ENCODE measurements at regions not wholly inside any gene's neighbourhood (a gene's known extent, or its start where the extent isn't known, plus 50 kb on each side); places are given as distances from the start of the nearest gene placed in this dataset.

DNA sequence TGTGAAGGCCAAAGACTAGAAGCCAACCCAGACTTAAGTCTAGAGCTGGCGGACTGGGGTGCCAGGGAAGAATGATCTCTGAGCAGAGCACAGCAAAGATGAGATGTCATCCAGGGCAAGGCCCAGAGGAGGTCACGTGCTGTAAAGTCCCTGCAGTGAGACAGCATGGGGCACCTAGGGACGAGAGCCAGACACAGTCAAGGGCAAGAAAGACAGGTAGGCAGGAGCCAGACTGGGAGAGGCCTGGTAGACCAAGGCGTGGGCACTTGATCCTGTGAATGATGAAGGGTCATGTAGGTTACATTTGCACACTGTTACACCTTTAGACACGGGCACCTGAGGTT, 379.7 kb upstream of the PROK2 start:
- Histone ChIP-seq H3K9me2 (ENCODE audit: insufficient read depth) (no peaks in the 10 kb centered on the region), H3K79me2 (ENCODE audit: low read depth) (no peaks in the 10 kb centered on the region), H3F3A (ENCODE audit: insufficient read depth, low read depth) (no peaks in the 10 kb centered on the region), H2AFZ (no peak overlapping the region), H3K4me1 (replicated peaks; ENCODE audit: insufficient read depth) (no peaks in the 10 kb centered on the region), H3K4me2 (no peak overlapping the region), H4K20me1 (ENCODE audit: insufficient read depth) (no peaks in the 10 kb centered on the region), H3K27ac (no peak overlapping the region), H3K4me3 (no peak overlapping the region), H3K27me3 (ENCODE audit: insufficient read depth, low read depth) (0 out of 2 replicates have a peak, but pooled peaks cover 5% of the 10 kb centered on the region), H3K9me3 (ENCODE audit: insufficient read depth, low read depth) (no peaks in the 10 kb centered on the region), H3K36me3 (ENCODE audit: low read depth) (no peaks in the 10 kb centered on the region)
- ChIA-PET CTCF (no interaction called here), POLR2A (ENCODE audit: unreplicated experiment) (no interaction called here)
- intact Hi-C loops (cut with micrococcal nuclease; ENCODE audit: unreplicated experiment), result no loop called here
- no peak for DNase-seq
- no peak for TF ChIP-seq EZH2 (IDR thresholded peaks at IDR 0.05; ENCODE audit: low read depth)
- TF ChIP-seq, protein P1, sequence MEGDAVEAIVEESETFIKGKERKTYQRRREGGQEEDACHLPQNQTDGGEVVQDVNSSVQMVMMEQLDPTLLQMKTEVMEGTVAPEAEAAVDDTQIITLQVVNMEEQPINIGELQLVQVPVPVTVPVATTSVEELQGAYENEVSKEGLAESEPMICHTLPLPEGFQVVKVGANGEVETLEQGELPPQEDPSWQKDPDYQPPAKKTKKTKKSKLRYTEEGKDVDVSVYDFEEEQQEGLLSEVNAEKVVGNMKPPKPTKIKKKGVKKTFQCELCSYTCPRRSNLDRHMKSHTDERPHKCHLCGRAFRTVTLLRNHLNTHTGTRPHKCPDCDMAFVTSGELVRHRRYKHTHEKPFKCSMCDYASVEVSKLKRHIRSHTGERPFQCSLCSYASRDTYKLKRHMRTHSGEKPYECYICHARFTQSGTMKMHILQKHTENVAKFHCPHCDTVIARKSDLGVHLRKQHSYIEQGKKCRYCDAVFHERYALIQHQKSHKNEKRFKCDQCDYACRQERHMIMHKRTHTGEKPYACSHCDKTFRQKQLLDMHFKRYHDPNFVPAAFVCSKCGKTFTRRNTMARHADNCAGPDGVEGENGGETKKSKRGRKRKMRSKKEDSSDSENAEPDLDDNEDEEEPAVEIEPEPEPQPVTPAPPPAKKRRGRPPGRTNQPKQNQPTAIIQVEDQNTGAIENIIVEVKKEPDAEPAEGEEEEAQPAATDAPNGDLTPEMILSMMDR (conservative IDR thresholded peaks at IDR 0.05), result no peak
- no TSS peak for BruUV-seq (replicated peaks)

DNA sequence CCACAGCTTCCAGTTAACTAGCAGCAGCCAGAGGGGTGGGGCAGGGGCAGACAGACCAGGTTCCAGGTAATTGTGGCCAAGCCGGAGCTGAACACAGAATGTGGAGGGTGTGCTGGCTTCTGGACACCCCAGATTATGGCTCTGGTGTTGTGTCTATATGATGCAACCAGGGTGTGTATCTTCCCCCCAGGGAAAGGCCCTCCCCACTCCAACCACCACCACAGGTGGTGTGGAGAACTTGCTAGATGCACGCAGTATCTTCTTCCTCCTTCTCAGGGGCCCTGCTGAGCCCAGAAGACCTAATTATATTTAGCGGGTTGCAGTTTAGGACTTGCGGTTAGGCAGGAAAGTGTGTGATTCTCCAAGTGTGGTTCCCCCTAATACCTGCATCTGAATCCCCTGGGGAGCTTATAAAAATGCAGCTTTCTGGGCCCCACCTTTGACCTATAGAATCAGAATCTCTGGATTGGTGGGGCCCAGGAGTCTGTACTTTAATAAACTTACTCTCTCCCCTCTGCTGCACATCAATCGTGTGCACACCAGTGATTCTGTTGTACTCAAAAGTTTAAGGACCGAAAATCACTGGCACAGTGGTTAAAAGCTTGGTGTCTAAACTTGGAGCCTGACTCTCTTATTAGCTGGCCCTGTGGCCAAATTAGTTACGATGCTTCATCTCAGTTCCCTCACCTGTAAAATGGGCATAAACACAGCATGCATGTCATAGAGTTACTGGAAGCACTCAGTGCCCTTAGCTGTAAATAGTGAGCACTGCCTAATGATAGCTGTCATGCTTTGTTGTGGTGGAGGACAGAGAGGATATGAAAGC, 379.1 kb upstream of the PROK2 start:
- intact Hi-C loops (cut with micrococcal nuclease; ENCODE audit: unreplicated experiment), result no loop called here
- H3K79me2 ChIP-seq (ENCODE audit: low read depth), result no peaks in the 10 kb centered on the region
- 0 out of 2 replicates have a peak, but pooled peaks cover 5% of the 10 kb centered on the region for H3K27me3 ChIP-seq (ENCODE audit: insufficient read depth, low read depth)
- H3K36me3 ChIP-seq (ENCODE audit: low read depth), result no peaks in the 10 kb centered on the region
- no peaks in the 10 kb centered on the region for H3K9me3 ChIP-seq (ENCODE audit: insufficient read depth, low read depth)
- H3K4me2 ChIP-seq, result no peak overlapping the region
- no peak overlapping the region for H2AFZ ChIP-seq
- H3F3A ChIP-seq (ENCODE audit: insufficient read depth, low read depth), result no peaks in the 10 kb centered on the region
- no peaks in the 10 kb centered on the region for H4K20me1 ChIP-seq (ENCODE audit: insufficient read depth)
- TF ChIP-seq, protein P1 (conservative IDR thresholded peaks at IDR 0.05), result no peak
- TF ChIP-seq EZH2 (IDR thresholded peaks at IDR 0.05; ENCODE audit: low read depth), result no peak
- no peak overlapping the region for H3K27ac ChIP-seq
- ChIA-PET CTCF (no interaction called here), POLR2A (ENCODE audit: unreplicated experiment) (no interaction called here)
- H3K4me3 ChIP-seq, result no peak overlapping the region
- DNase-seq, result no peak
- no peaks in the 10 kb centered on the region for H3K4me1 ChIP-seq (replicated peaks; ENCODE audit: insufficient read depth)
- no peaks in the 10 kb centered on the region for H3K9me2 ChIP-seq (ENCODE audit: insufficient read depth)
- BruUV-seq (replicated peaks), result no TSS peak

DNA sequence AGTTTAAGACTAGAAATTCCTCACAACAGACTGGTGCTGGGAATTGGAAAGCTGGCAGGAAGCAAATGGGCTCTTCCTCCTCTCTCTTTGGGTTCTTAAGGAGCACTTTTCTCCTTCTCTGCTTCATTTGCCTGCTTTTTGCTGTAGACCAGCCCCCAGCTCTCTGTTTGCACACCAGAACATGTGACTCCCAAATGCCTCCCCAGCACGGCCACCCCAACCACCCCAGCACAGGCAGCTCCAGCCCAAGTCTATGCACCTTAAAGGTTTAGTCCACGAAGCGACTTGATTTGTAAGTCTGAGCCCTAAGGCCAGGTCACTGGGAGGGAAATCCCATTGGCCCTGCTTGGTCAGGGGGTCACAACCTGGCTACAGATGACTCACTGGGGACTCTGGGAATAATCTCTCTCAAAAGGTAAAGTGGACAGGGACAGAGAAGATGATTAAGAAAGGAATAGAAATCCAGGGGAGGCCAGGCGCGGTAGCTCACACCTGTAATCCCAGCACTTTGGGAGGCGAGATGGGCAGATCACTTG, 377.8 kb upstream of the PROK2 start:
- H2AFZ ChIP-seq, result no peak overlapping the region
- no peaks in the 10 kb centered on the region for H3F3A ChIP-seq (ENCODE audit: insufficient read depth, low read depth)
- intact Hi-C loops (cut with micrococcal nuclease; ENCODE audit: unreplicated experiment), result no loop called here
- no peaks in the 10 kb centered on the region for H3K9me3 ChIP-seq (ENCODE audit: insufficient read depth, low read depth)
- no peaks in the 10 kb centered on the region for H3K79me2 ChIP-seq (ENCODE audit: low read depth)
- no peak overlapping the region for H3K4me3 ChIP-seq
- H3K27me3 ChIP-seq (ENCODE audit: insufficient read depth, low read depth), result 0 out of 2 replicates have a peak, but pooled peaks cover 5% of the 10 kb centered on the region
- H4K20me1 ChIP-seq (ENCODE audit: insufficient read depth), result no peaks in the 10 kb centered on the region
- POLR2A ChIA-PET (ENCODE audit: unreplicated experiment), result no interaction called here
- peak overlapping the region; percentile 4; the same call in 1 of the 2 replicates for H3K4me2 ChIP-seq
- DNase-seq, result no peak
- no TSS peak for BruUV-seq (replicated peaks)
- H3K36me3 ChIP-seq (ENCODE audit: low read depth), result no peaks in the 10 kb centered on the region
- H3K27ac ChIP-seq, result no peak overlapping the region
- TF ChIP-seq, protein P1 (conservative IDR thresholded peaks at IDR 0.05), result no peak
- no peak for TF ChIP-seq EZH2 (IDR thresholded peaks at IDR 0.05; ENCODE audit: low read depth)
- no peaks in the 10 kb centered on the region for H3K4me1 ChIP-seq (replicated peaks; ENCODE audit: insufficient read depth)
- H3K9me2 ChIP-seq (ENCODE audit: insufficient read depth), result no peaks in the 10 kb centered on the region
- CTCF ChIA-PET, result no interaction called here
